ENCODE measurements at regions not wholly inside any gene's neighbourhood (a gene's known extent, or its start where the extent isn't known, plus 50 kb on each side); places are given as distances from the start of the nearest gene placed in this dataset.

- DNase-seq (ENCODE audit: low read depth) = no peak
Observed at GRCh38 chr11:128642571-128642970, 51.3 kb upstream of the FLI1 start.

- DNase-seq (ENCODE audit: low read depth) = peak; percentile 30
Observed at GRCh38 chr11:128643661-128644317, 50.1 kb upstream of the FLI1 start.

All from ELR (cell line).